ENCODE measurements at regions not wholly inside any gene's neighbourhood (a gene's known extent, or its start where the extent isn't known, plus 50 kb on each side); places are given as distances from the start of the nearest gene placed in this dataset.
A peak's percentile ranks its signal among the peaks of the same experiment; 100 is the strongest.

DNA sequence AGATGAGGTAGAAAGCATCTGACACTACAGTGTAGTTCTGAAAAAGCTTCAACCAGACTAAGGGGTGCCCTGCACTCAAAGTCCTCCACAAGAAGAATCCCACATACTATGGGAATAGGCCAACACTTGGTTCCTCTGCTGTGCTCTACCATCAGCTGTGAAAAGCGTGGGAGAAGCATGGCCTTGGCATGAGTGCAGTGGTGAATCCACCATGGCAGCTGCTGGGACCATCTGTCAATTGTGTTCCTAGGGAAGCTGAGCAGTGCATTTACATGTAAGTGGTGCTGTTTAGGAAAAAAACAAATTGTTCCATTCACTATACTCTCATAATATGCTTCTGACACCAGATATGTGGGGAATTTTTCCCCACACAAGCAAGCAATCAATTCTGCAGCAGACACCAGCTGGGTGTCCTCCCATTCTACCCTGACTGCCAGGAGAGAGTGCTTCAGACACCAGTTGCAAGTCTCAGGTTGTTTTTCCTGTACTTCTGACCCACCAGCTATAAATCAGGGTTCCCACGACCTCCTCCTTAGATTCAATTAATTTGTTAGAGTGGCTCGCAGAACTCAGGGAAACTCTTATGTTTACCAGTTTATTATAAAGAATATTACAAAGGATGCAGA, 230.8 kb upstream of the CHRM3 start:
- no peaks in the 10 kb centered on the region for H3K36me3 Mint-ChIP-seq
- peaks cover 14% of the 10 kb centered on the region for H3K9me3 Mint-ChIP-seq
- TF ChIP-seq, protein P1, sequence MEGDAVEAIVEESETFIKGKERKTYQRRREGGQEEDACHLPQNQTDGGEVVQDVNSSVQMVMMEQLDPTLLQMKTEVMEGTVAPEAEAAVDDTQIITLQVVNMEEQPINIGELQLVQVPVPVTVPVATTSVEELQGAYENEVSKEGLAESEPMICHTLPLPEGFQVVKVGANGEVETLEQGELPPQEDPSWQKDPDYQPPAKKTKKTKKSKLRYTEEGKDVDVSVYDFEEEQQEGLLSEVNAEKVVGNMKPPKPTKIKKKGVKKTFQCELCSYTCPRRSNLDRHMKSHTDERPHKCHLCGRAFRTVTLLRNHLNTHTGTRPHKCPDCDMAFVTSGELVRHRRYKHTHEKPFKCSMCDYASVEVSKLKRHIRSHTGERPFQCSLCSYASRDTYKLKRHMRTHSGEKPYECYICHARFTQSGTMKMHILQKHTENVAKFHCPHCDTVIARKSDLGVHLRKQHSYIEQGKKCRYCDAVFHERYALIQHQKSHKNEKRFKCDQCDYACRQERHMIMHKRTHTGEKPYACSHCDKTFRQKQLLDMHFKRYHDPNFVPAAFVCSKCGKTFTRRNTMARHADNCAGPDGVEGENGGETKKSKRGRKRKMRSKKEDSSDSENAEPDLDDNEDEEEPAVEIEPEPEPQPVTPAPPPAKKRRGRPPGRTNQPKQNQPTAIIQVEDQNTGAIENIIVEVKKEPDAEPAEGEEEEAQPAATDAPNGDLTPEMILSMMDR (IDR thresholded peaks at IDR 0.05; ENCODE audit: unreplicated experiment), result no peak
- H3K27me3 Mint-ChIP-seq (ENCODE audit: low read depth), result no peaks in the 10 kb centered on the region
- DNase-seq (ENCODE audit: low spot score in 2 of 2, unreplicated experiment in 2 of 2), result peak in 1 of 2 experiments; percentile 38
- peak overlapping the region; percentile 5 for H3K27ac Mint-ChIP-seq
- peaks cover 23% of the 10 kb centered on the region for H3K4me1 Mint-ChIP-seq
- H3K4me3 Mint-ChIP-seq, result no peak overlapping the region

DNA sequence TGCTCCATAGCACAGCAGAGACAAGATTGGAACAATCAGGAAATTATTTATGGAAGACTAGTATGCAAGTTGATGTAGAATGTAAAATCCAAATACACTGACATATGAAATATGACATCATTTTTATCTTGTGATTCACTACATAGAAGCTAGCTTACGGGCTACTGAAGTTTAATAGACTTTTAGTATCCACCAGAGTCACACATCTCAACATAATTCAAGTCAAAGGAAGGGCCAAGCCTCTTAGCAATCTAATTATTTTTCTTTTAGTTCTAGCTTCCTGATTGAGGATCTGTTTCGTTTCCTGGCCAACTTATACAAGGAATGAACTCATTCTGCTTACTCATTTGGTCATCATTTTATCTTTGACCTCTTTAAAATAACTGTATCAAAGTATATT, 234.4 kb upstream of the CHRM3 start:
- no peak overlapping the region for H3K27ac Mint-ChIP-seq
- peaks cover 23% of the 10 kb centered on the region for H3K4me1 Mint-ChIP-seq
- TF ChIP-seq, protein P1 (IDR thresholded peaks at IDR 0.05; ENCODE audit: unreplicated experiment), result no peak
- peaks cover 14% of the 10 kb centered on the region for H3K9me3 Mint-ChIP-seq
- no peak for DNase-seq (ENCODE audit: low spot score in 2 of 2, unreplicated experiment in 2 of 2)
- no peak overlapping the region for H3K4me3 Mint-ChIP-seq
- no peaks in the 10 kb centered on the region for H3K27me3 Mint-ChIP-seq (ENCODE audit: low read depth)
- no peaks in the 10 kb centered on the region for H3K36me3 Mint-ChIP-seq

DNA sequence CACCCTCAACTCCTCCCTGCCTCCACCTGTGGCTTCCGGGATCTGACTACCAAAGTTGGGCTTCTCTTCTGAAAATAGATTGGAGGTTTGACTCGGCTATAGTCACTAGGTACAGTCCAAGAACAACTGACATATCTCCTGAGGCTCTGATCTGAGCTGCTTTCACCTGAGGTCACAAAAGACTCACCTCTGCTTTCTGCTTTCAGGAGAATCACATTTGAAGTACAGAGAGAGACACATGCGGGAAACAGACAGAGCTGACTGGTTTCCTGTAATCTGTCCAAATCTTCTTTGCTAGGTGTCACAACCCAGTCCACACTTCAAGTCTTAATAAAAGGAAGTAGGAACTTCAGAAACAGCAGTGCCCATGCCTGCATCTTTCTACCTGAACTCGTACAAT, 245.4 kb upstream of the CHRM3 start:
- H3K9me3 Mint-ChIP-seq, result peaks cover 13% of the 10 kb centered on the region
- DNase-seq (ENCODE audit: low spot score in 2 of 2, unreplicated experiment in 2 of 2), result no peak
- H3K4me3 Mint-ChIP-seq, result no peak overlapping the region
- no peak overlapping the region for H3K27ac Mint-ChIP-seq
- H3K36me3 Mint-ChIP-seq, result no peaks in the 10 kb centered on the region
- no peaks in the 10 kb centered on the region for H3K4me1 Mint-ChIP-seq
- H3K27me3 Mint-ChIP-seq (ENCODE audit: low read depth), result no peaks in the 10 kb centered on the region
- TF ChIP-seq, protein P1 (IDR thresholded peaks at IDR 0.05; ENCODE audit: unreplicated experiment), result no peak

DNA sequence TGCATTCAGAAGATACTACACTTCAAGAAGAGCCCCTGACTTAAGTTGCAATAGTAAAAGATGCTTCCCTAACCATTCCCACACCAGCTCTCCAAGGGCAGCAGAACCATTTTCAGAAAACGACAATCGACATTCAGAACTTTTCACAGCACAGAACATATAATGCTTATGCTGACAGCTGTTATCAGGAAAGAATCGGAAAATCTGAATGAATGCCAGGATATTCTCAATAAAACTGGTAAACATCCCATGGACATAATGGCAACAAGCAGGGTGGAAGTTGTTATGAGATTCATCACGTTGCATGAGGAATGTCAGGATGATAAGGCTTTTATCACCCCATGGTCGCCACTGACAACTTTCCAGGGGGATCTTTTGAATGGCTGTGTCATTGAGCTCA, 246.6 kb upstream of the CHRM3 start:
- DNase-seq (ENCODE audit: low spot score in 2 of 2, unreplicated experiment in 2 of 2), result no peak
- H3K36me3 Mint-ChIP-seq, result no peaks in the 10 kb centered on the region
- no peak overlapping the region for H3K27ac Mint-ChIP-seq
- H3K4me1 Mint-ChIP-seq, result no peaks in the 10 kb centered on the region
- no peaks in the 10 kb centered on the region for H3K27me3 Mint-ChIP-seq (ENCODE audit: low read depth)
- H3K4me3 Mint-ChIP-seq, result no peak overlapping the region
- TF ChIP-seq, protein P1 (IDR thresholded peaks at IDR 0.05; ENCODE audit: unreplicated experiment), result no peak
- H3K9me3 Mint-ChIP-seq, result peaks cover 19% of the 10 kb centered on the region

DNA sequence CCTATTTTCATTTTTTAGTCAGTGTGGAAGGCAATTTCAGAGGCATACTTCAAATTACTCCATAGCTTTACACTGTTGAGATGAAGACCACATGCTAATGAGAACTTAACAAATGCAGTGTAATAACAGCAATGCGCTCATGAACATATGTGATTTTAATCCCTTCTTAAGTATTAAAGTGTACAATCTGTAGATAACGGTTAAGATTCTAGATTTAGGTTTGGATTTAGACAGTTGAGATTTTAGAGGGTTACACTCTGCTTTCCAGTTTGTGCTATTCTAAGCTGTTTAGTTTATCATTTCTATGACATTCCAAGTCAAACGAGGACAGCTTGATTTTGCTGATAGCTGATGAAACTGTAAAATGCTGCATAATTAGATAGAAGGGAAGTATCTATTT, 257.8 kb upstream of the CHRM3 start:
- H3K36me3 Mint-ChIP-seq, result no peaks in the 10 kb centered on the region
- peaks cover 2% of the 10 kb centered on the region for H3K27me3 Mint-ChIP-seq (ENCODE audit: low read depth)
- H3K4me1 Mint-ChIP-seq, result no peaks in the 10 kb centered on the region
- no peak for DNase-seq (ENCODE audit: low spot score in 2 of 2, unreplicated experiment in 2 of 2)
- H3K9me3 Mint-ChIP-seq, result no peaks in the 10 kb centered on the region
- no peak overlapping the region for H3K27ac Mint-ChIP-seq
- H3K4me3 Mint-ChIP-seq, result no peak overlapping the region
- TF ChIP-seq, protein P1 (IDR thresholded peaks at IDR 0.05; ENCODE audit: unreplicated experiment), result no peak

DNA sequence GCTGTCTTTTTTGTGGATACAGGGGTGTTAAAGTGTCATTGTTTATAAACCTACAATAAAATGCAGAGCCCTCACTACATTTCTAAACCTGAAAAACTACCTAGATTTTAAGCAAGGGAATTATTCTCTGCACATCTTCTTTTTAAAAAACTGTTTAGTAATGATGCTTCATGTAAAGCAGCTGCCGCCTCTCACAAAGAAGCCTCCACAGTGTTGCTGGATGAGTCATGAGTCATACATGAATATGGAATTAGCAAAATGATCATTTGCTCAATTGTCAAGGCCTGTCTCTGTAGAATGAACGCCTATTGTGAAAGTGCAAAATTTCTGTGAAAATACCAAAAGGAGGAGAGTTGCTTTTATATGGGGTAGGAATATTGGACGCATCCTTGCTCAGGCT, 259.5 kb upstream of the CHRM3 start:
- H3K9me3 Mint-ChIP-seq, result no peaks in the 10 kb centered on the region
- DNase-seq (ENCODE audit: low spot score in 2 of 2, unreplicated experiment in 2 of 2), result no peak
- H3K4me1 Mint-ChIP-seq, result no peaks in the 10 kb centered on the region
- TF ChIP-seq, protein P1 (IDR thresholded peaks at IDR 0.05; ENCODE audit: unreplicated experiment), result no peak
- H3K27ac Mint-ChIP-seq, result no peak overlapping the region
- peaks cover 6% of the 10 kb centered on the region for H3K27me3 Mint-ChIP-seq (ENCODE audit: low read depth)
- no peak overlapping the region for H3K4me3 Mint-ChIP-seq
- H3K36me3 Mint-ChIP-seq, result no peaks in the 10 kb centered on the region

Data from mesothelial cell of epicardium (in vitro differentiated cells).